HL-60 (cell line): ENCODE measurements at regions not wholly inside any gene's neighbourhood (a gene's known extent, or its start where the extent isn't known, plus 50 kb on each side); places are given as distances from the start of the nearest gene placed in this dataset.

Experiments used
- CTCF ChIP-seq: IDR thresholded peaks from one replicate; pipeline ENCODE4 v1.5.1; 2011; ENCODE audit warnings: low read length, control low read depth, inconsistent platforms; ENCODE audit not compliant: insufficient read depth
- GABPA ChIP-seq: IDR thresholded peaks from 2 replicates; pipeline ENCODE4 v1.6.1; 2012; ENCODE audit warnings: low read depth
- POLR2AphosphoS5 ChIP-seq: IDR thresholded peaks from 2 replicates; pipeline ENCODE4 v1.6.1; 2012; ENCODE audit warnings: low read depth
- REST ChIP-seq: IDR thresholded peaks from 2 replicates; pipeline ENCODE4 v1.6.1; 2012; ENCODE audit warnings: low read depth; ENCODE audit not compliant: insufficient replicate concordance
- SPI1 ChIP-seq: IDR thresholded peaks from 2 replicates; pipeline ENCODE4 v1.6.1; 2012; ENCODE audit warnings: low read depth, mild to moderate bottlenecking, borderline replicate concordance

- TF ChIP-seq POLR2AphosphoS5 (no peak), CTCF (no peak), REST (no peak), GABPA (no peak), SPI1 (no peak)
These were observed 264.4 kb upstream of the FIGN start for GRCh38 chr2:164000176-164000575.
